Natural killer cell (primary cell): ENCODE measurements at regions not wholly inside any gene's neighbourhood (a gene's known extent, or its start where the extent isn't known, plus 50 kb on each side); places are given as distances from the start of the nearest gene placed in this dataset.

Source experiments
- ATAC-seq, 3 donors: fragments of 150-1000 bp in 2 of 3; fragments of 200-7000 bp in 1 of 3; cut with Tn5 transposase; 1 replicate in 1 of 3; 2 replicates in 2 of 3; pipeline ENCODE4 v1.10.0; 2021; ENCODE audit warnings: mild to moderate bottlenecking in 2 of 3, moderate library complexity in 2 of 3
- DNase-seq, 2 donors: peaks; one replicate each; pipeline versions ENCODE4 v3.0.0 to v3.0.0-alpha.2; 2013 to 2021; ENCODE audit warnings: mixed read lengths in 1 of 2
- H3K27ac ChIP-seq: one replicate; pipeline ENCODE4 v1.5.1; 2013; ENCODE audit warnings: mild to moderate bottlenecking, low read length
- H3K27me3 ChIP-seq: one replicate; pipeline ENCODE4 v1.6.1; 2013; ENCODE audit warnings: low read length; ENCODE audit not compliant: control insufficient read depth, insufficient read depth
- H3K36me3 ChIP-seq: one replicate; pipeline ENCODE4 v1.6.1; 2013; ENCODE audit warnings: low read length; ENCODE audit not compliant: control insufficient read depth, insufficient read depth
- H3K4me1 ChIP-seq: one replicate; pipeline ENCODE4 v1.6.1; 2013; ENCODE audit warnings: low read length; ENCODE audit not compliant: control insufficient read depth, insufficient read depth
- H3K4me3 ChIP-seq: one replicate; pipeline ENCODE4 v1.5.1; 2013; ENCODE audit warnings: low read length
- H3K9me3 ChIP-seq: one replicate; pipeline ENCODE4 v1.6.1; 2013; ENCODE audit warnings: low read length; ENCODE audit not compliant: control insufficient read depth, insufficient read depth
- H3K27ac Mint-ChIP-seq, 2 donors: one replicate each; pipeline ENCODE4 v1.8.0; 2022; ENCODE audit warnings: mild to moderate bottlenecking in 2 of 2, mixed read lengths in 2 of 2, moderate library complexity in 1 of 2
- H3K27me3 Mint-ChIP-seq, 2 donors: one replicate each; pipeline ENCODE4 v1.8.0; 2022; ENCODE audit warnings: low read depth in 2 of 2, mixed read lengths in 2 of 2
- H3K36me3 Mint-ChIP-seq: one replicate; pipeline ENCODE4 v1.8.0; 2022; ENCODE audit warnings: mixed read lengths
- H3K4me1 Mint-ChIP-seq, 2 donors: one replicate each; pipeline ENCODE4 v1.8.0; 2022; ENCODE audit warnings: mixed read lengths in 2 of 2
- H3K4me3 Mint-ChIP-seq: one replicate; pipeline ENCODE4 v1.8.0; 2022; ENCODE audit warnings: mild to moderate bottlenecking, moderate library complexity, mixed read lengths
- H3K9me3 Mint-ChIP-seq, 2 donors: one replicate each; pipeline ENCODE4 v1.8.0; 2022; ENCODE audit warnings: mixed read lengths in 2 of 2
- WGBS: methylation state at CpG from one replicate; pipeline ENCODE4 v1.1.7; 2013; ENCODE audit warnings: missing lambda C conversion rate; ENCODE audit not compliant: insufficient coverage; 5-methylcytosine and 5-hydroxymethylcytosine counted together
- intact Hi-C: fragments of 100-400 bp; cut with micrococcal nuclease; formaldehyde crosslinking; loops from one replicate; pipeline ENCODE4 v1.14.2; 2022
- TF ChIP-seq, protein P1 (sequence below): fragments of 200-600 bp; IDR thresholded peaks from one replicate; pipeline ENCODE4 v1.8.0; 2022; ENCODE audit warnings: antibody characterized with exemption

DNA sequence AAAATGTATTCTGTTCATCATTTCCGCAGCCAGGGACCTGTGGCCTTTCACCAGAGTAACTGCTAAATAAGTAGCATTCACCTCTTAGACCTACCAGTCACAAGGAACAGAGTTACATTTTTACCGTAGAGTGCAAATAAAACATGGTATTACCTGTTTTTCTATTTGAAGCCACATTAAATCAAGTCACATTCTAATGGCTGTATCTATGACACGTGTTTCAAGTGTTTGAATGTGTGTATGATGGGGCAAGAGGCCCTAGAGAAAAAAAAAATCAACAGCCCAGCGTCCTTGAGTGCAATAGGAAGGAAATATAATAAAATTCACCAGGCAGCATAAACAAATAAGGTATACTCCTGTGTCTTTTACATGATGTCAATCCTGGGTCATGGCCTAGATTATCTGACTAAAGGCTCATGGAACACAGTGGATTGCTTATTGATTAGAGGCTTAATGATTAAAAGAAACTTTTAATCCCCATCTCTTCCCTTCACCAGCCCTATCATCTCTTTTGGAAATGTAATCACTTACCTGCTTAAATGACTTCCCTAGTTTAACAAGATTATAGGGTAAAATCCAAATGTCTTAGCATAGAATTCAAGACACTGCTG is 168.7 kb upstream of the CDH5 start:
- intact Hi-C loops: no loop called here
- Histone ChIP-seq H3K4me3 (no peak overlapping the region), H3K4me1 (no peaks in the 10 kb centered on the region), H3K27me3 (no peaks in the 10 kb centered on the region), H3K36me3 (no peaks in the 10 kb centered on the region), H3K27ac (no peak overlapping the region), H3K9me3 (no peaks in the 10 kb centered on the region)
- ATAC-seq: no peak
- Mint-ChIP-seq H3K9me3 (no peaks in the 10 kb centered on the region), H3K4me1 (peaks cover 0 to 3% of the 10 kb centered on the region in 2 donors), H3K36me3 (no peaks in the 10 kb centered on the region), H3K27ac (no peak overlapping the region), H3K4me3 (no peak overlapping the region), H3K27me3 (peaks cover 0 to 2% of the 10 kb centered on the region in 2 donors)
- WGBS: 63% methylated on average over 3 of the region's 4 CpGs
- DNase-seq: no peak
- TF ChIP-seq, protein P1, sequence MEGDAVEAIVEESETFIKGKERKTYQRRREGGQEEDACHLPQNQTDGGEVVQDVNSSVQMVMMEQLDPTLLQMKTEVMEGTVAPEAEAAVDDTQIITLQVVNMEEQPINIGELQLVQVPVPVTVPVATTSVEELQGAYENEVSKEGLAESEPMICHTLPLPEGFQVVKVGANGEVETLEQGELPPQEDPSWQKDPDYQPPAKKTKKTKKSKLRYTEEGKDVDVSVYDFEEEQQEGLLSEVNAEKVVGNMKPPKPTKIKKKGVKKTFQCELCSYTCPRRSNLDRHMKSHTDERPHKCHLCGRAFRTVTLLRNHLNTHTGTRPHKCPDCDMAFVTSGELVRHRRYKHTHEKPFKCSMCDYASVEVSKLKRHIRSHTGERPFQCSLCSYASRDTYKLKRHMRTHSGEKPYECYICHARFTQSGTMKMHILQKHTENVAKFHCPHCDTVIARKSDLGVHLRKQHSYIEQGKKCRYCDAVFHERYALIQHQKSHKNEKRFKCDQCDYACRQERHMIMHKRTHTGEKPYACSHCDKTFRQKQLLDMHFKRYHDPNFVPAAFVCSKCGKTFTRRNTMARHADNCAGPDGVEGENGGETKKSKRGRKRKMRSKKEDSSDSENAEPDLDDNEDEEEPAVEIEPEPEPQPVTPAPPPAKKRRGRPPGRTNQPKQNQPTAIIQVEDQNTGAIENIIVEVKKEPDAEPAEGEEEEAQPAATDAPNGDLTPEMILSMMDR: no peak

DNA sequence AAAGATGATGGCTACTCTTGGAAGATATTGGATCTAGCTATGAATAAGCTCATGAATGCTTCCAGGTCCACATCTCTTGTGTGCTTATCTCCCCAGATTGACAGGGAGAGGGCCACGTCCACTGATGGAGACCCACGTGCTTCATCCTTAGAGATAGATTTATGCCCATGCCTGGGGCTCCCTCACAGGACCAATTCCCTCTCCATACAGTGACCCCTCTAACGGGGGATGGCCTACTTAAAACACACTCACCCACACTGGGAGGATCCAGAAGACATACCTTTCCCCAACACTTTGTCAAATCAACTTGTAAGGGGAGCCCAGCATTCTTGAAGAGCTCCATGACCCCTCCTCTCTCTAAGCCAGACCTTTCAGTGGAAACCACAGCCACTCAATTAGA is 169.7 kb upstream of the CDH5 start:
- ATAC-seq: no peak

DNA sequence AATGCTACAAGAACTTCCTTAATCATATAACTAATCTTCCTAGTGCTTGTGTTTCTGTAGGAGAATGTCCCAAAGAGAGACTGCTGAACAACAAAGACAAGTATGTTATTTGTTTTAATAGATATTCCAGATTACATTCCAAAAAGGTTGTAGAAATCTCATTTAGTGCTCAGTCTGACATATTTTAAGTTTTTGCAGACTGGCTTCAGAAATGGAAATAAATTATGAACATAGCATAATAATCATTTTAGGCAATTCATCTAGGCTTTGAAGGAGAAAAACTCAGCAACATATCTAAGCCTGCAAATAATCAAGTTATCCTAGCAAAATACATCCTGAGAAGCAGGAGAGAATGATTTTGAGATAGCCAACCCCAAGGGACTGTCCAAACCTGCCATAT is 171.6 kb upstream of the CDH5 start:
- H3K4me1 ChIP-seq: no peaks in the 10 kb centered on the region

More for the DNA sequence above, 169.7 kb upstream of the CDH5 start:
- Histone ChIP-seq H3K4me1 (no peaks in the 10 kb centered on the region), H3K4me3 (no peak overlapping the region), H3K27me3 (no peaks in the 10 kb centered on the region), H3K9me3 (no peaks in the 10 kb centered on the region), H3K36me3 (no peaks in the 10 kb centered on the region), H3K27ac (no peak overlapping the region)
- intact Hi-C loops: no loop called here
- Mint-ChIP-seq H3K36me3 (no peaks in the 10 kb centered on the region), H3K4me1 (peaks cover 0 to 3% of the 10 kb centered on the region in 2 donors), H3K27me3 (peaks cover 6% of the 10 kb centered on the region in 2 donors), H3K4me3 (no peak overlapping the region), H3K27ac (no peak overlapping the region), H3K9me3 (no peaks in the 10 kb centered on the region)
- no peak for DNase-seq
- WGBS: 72% methylated on average over 3 of the region's 3 CpGs
- TF ChIP-seq, protein P1: no peak

More for the DNA sequence above, 171.6 kb upstream of the CDH5 start:
- no peak overlapping the region for H3K27ac ChIP-seq
- DNase-seq: no peak
- TF ChIP-seq, protein P1: no peak
- no peak overlapping the region for H3K4me3 ChIP-seq
- no peaks in the 10 kb centered on the region for H3K36me3 ChIP-seq
- H3K9me3 ChIP-seq: no peaks in the 10 kb centered on the region
- Mint-ChIP-seq H3K36me3 (no peaks in the 10 kb centered on the region), H3K27me3 (peaks cover 6 to 19% of the 10 kb centered on the region in 2 donors), H3K27ac (no peak overlapping the region), H3K4me3 (no peak overlapping the region), H3K4me1 (no peaks in the 10 kb centered on the region), H3K9me3 (no peaks in the 10 kb centered on the region)
- no peaks in the 10 kb centered on the region for H3K27me3 ChIP-seq
- intact Hi-C loops: no loop called here
- ATAC-seq: no peak
